ENCODE measurements at regions not wholly inside any gene's neighbourhood (a gene's known extent, or its start where the extent isn't known, plus 50 kb on each side); places are given as distances from the start of the nearest gene placed in this dataset.

DNA sequence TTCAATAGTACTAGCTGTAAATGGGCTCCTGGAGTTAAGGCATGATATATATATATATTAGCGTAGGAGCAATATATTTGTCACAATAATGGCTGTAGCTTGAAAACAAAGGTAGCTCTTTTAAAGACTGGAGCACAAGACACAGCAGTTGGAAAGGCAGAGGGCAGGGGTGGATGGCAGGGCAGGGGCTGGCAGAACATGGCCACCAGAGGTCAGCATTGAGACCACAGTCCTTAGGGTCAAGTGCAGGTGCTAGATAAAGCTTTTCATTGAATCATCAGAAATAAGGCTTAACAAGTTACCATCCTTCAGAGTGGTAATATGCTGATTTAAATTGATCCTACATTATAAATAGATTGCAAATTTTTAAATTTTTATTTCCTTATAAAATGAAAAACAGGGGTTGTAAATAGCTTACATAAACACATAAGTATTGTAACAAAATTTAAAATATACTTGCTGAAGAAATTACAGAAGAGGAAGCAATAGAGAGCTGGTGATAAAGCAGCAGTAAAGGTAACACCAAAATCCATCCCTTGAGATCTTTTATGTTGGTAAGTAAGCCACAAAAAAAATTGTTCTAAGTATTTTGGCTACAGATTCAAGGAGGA lies 161.2 kb upstream of the PIEZO2 start:
- H3K27me3 ChIP-seq (ENCODE audit: control insufficient read depth, insufficient read depth, low read length), result no peaks in the 10 kb centered on the region
- no peak overlapping the region for H3K9ac ChIP-seq (ENCODE audit: low read length)
- no peak overlapping the region for H3K27ac ChIP-seq (ENCODE audit: low read depth, low read length)
- H3K9me3 ChIP-seq (ENCODE audit: control insufficient read depth, insufficient read depth, low read depth, low read length), result no peaks in the 10 kb centered on the region
- H3K4me1 ChIP-seq (ENCODE audit: control insufficient read depth, insufficient read depth, low read length), result peaks cover 2% of the 10 kb centered on the region; the same call in 1 of the 2 replicates
- no peak overlapping the region for H3K4me3 ChIP-seq (ENCODE audit: low read depth, low read length)
- no peaks in the 10 kb centered on the region for H3K36me3 ChIP-seq (ENCODE audit: control insufficient read depth, insufficient read depth, low read length)

DNA sequence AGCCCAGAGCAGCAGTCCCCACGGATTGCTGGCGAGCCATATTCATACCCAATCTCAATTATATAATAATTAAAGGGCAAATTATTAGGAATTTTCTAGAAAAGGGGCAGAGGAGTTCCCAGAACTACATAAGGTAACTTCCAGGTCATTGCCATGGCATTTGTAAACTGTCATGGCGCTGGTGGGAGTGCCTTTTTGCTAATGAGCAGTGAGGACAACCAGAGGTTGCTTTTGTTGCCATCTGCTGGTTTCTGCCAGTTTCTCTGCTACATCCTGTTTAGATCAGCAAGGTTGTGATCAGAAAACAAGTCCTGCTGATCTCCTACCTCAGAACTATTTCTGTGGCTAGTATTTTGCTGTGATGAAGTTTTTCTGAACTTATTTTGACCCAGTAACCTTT lies 159.8 kb upstream of the PIEZO2 start:
- Histone ChIP-seq H3K9ac (ENCODE audit: low read length) (no peak overlapping the region), H3K36me3 (ENCODE audit: control insufficient read depth, insufficient read depth, low read length) (no peaks in the 10 kb centered on the region), H3K27me3 (ENCODE audit: control insufficient read depth, insufficient read depth, low read length) (no peaks in the 10 kb centered on the region), H3K9me3 (ENCODE audit: control insufficient read depth, insufficient read depth, low read depth, low read length) (no peaks in the 10 kb centered on the region), H3K27ac (ENCODE audit: low read depth, low read length) (no peak overlapping the region), H3K4me1 (ENCODE audit: control insufficient read depth, insufficient read depth, low read length) (peaks cover 9% of the 10 kb centered on the region; the same call in 1 of the 2 replicates), H3K4me3 (ENCODE audit: low read depth, low read length) (no peak overlapping the region)

- peaks cover 9% of the 10 kb centered on the region; the same call in 1 of the 2 replicates for H3K4me1 ChIP-seq (ENCODE audit: control insufficient read depth, insufficient read depth, low read length)
- H3K4me3 ChIP-seq (ENCODE audit: low read depth, low read length), result no peak overlapping the region
- H3K27me3 ChIP-seq (ENCODE audit: control insufficient read depth, insufficient read depth, low read length), result no peaks in the 10 kb centered on the region
- H3K27ac ChIP-seq (ENCODE audit: low read depth, low read length), result no peak overlapping the region
- no peaks in the 10 kb centered on the region for H3K9me3 ChIP-seq (ENCODE audit: control insufficient read depth, insufficient read depth, low read depth, low read length)
- no peak overlapping the region for H3K9ac ChIP-seq (ENCODE audit: low read length)
- no peaks in the 10 kb centered on the region for H3K36me3 ChIP-seq (ENCODE audit: control insufficient read depth, insufficient read depth, low read length)
These were observed 159.1 kb upstream of the PIEZO2 start for GRCh38 chr18:11308499-11308898.

DNA sequence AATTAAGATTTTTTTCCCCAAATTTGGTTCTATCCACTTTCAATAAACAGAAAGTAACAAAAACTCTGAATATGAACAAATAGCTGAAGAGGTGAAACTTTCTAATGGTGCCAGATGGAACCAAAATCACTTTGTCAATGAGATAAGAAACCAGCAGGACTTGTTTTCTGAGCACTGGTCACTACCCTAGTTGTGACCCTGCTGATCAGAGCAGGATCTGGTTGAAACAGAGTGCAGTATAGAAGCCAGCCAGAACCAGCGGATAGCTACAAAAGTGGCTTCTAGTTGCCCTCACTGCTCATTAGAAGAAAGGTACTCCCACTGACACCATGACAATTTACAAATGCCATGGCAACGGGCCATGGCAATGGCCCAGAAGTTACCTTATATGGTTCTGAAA lies 158.3 kb upstream of the PIEZO2 start:
- Histone ChIP-seq H3K27me3 (ENCODE audit: control insufficient read depth, insufficient read depth, low read length) (no peaks in the 10 kb centered on the region), H3K27ac (ENCODE audit: low read depth, low read length) (no peak overlapping the region), H3K9me3 (ENCODE audit: control insufficient read depth, insufficient read depth, low read depth, low read length) (no peaks in the 10 kb centered on the region), H3K4me1 (ENCODE audit: control insufficient read depth, insufficient read depth, low read length) (peaks cover 9% of the 10 kb centered on the region; the same call in 1 of the 2 replicates), H3K4me3 (ENCODE audit: low read depth, low read length) (no peak overlapping the region), H3K9ac (ENCODE audit: low read length) (no peak overlapping the region), H3K36me3 (ENCODE audit: control insufficient read depth, insufficient read depth, low read length) (no peaks in the 10 kb centered on the region)

DNA sequence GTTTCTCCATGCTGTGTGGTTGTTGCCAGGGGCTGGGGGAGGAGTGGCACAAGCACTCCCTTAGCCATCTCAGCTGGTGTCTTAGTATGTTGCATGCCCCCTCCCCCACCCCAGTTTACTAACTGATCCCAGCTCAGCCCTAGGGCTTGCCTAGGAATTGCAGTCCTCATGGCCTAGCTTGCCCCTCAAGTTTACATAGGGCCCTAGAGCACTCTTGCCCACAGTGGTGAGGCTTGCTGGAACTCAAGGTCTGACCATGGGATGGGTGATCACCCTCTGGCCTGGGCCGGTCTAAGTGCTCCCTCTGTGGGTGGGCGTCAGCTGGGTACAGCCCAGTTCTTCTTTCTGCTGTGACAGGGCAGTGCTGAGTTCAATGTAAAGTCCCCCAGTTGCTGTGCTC lies 156.1 kb upstream of the PIEZO2 start:
- no peaks in the 10 kb centered on the region for H3K27me3 ChIP-seq (ENCODE audit: control insufficient read depth, insufficient read depth, low read length)
- no peak overlapping the region for H3K27ac ChIP-seq (ENCODE audit: low read depth, low read length)
- no peak overlapping the region for H3K4me3 ChIP-seq (ENCODE audit: low read depth, low read length)
- H3K9me3 ChIP-seq (ENCODE audit: control insufficient read depth, insufficient read depth, low read depth, low read length), result peaks cover 5% of the 10 kb centered on the region
- no peak overlapping the region for H3K9ac ChIP-seq (ENCODE audit: low read length)
- H3K36me3 ChIP-seq (ENCODE audit: control insufficient read depth, insufficient read depth, low read length), result no peaks in the 10 kb centered on the region
- peaks cover 9% of the 10 kb centered on the region; the same call in 1 of the 2 replicates for H3K4me1 ChIP-seq (ENCODE audit: control insufficient read depth, insufficient read depth, low read length)

- H3K27me3 ChIP-seq (ENCODE audit: control insufficient read depth, insufficient read depth, low read length), result no peaks in the 10 kb centered on the region
- no peak overlapping the region for H3K4me3 ChIP-seq (ENCODE audit: low read depth, low read length)
- no peaks in the 10 kb centered on the region for H3K36me3 ChIP-seq (ENCODE audit: control insufficient read depth, insufficient read depth, low read length)
- peaks cover 5% of the 10 kb centered on the region for H3K9me3 ChIP-seq (ENCODE audit: control insufficient read depth, insufficient read depth, low read depth, low read length)
- no peak overlapping the region for H3K9ac ChIP-seq (ENCODE audit: low read length)
- H3K4me1 ChIP-seq (ENCODE audit: control insufficient read depth, insufficient read depth, low read length), result peaks cover 9% of the 10 kb centered on the region; the same call in 1 of the 2 replicates
- H3K27ac ChIP-seq (ENCODE audit: low read depth, low read length), result no peak overlapping the region
These were observed 155.6 kb upstream of the PIEZO2 start for GRCh38 chr18:11304928-11305327.

DNA sequence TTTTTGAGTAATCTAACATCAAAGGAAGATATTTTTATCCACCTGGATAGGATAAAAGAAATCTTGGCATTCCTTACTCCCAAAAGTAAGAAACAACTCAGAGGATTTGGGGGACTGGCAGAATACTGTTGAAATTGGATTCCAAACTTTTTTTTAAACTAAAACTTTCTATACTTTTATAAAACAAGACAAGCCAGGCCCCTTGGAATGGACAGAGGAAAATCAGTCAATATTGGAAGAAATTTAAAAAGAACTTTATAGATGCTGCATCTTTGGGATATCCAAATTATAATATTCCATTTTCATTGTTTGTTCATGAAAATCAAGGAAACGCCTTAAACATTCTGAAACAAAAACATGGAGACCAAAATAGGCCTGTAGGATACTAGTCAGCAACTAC lies 147.6 kb upstream of the PIEZO2 start:
- Histone ChIP-seq H3K4me3 (ENCODE audit: low read depth, low read length) (no peak overlapping the region), H3K4me1 (ENCODE audit: control insufficient read depth, insufficient read depth, low read length) (no peaks in the 10 kb centered on the region), H3K27ac (ENCODE audit: low read depth, low read length) (no peak overlapping the region), H3K9me3 (ENCODE audit: control insufficient read depth, insufficient read depth, low read depth, low read length) (peaks cover 5% of the 10 kb centered on the region), H3K36me3 (ENCODE audit: control insufficient read depth, insufficient read depth, low read length) (no peaks in the 10 kb centered on the region), H3K9ac (ENCODE audit: low read length) (no peak overlapping the region), H3K27me3 (ENCODE audit: control insufficient read depth, insufficient read depth, low read length) (no peaks in the 10 kb centered on the region)

DNA sequence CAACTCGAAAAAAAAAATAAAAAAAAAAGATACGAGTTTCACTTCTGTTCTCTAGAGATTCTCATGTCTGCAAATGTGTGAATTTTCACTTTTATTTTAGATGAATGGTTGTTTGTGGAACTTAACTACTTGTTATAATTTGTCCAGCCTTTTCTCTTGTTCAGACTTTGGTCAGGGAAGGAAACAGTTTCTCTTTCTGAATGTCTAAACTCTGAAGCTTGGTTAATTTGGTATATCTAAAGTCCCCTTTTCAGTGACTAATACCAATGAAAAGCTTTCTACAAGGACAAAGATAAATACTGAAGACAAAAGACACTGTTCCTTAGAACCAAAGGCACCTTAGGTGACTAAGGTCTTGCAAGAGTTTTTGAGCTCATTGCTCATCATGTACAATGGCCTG lies 144.4 kb upstream of the PIEZO2 start:
- H3K4me3 ChIP-seq (ENCODE audit: low read depth, low read length), result no peak overlapping the region
- no peaks in the 10 kb centered on the region for H3K27me3 ChIP-seq (ENCODE audit: control insufficient read depth, insufficient read depth, low read length)
- no peaks in the 10 kb centered on the region for H3K36me3 ChIP-seq (ENCODE audit: control insufficient read depth, insufficient read depth, low read length)
- no peaks in the 10 kb centered on the region for H3K9me3 ChIP-seq (ENCODE audit: control insufficient read depth, insufficient read depth, low read depth, low read length)
- no peak overlapping the region for H3K27ac ChIP-seq (ENCODE audit: low read depth, low read length)
- H3K9ac ChIP-seq (ENCODE audit: low read length), result no peak overlapping the region
- H3K4me1 ChIP-seq (ENCODE audit: control insufficient read depth, insufficient read depth, low read length), result peaks cover 9% of the 10 kb centered on the region; the same call in 1 of the 2 replicates

DNA sequence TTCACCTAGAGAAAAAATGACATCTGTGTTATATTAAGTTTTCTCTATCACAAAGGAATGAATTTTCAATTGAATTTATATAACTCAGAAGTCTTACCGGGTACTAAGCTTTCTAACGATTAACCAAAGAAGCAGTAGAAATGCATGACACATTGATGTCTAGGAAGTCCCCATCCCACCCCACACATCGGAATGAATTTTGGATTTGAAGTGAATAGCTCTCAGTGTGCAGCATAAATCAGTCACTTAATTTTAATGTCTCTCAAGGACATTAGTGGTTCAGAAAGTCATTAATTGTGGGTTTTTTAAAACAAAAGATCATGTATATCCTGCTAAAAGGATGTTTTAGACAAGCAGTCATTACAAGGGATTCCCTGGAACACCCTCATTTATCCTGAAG lies 141.4 kb upstream of the PIEZO2 start:
- no peak overlapping the region for H3K4me3 ChIP-seq (ENCODE audit: low read depth, low read length)
- no peak overlapping the region for H3K9ac ChIP-seq (ENCODE audit: low read length)
- H3K27me3 ChIP-seq (ENCODE audit: control insufficient read depth, insufficient read depth, low read length), result no peaks in the 10 kb centered on the region

GRCh38 chr18:11289248-11289647 lies 139.9 kb upstream of the PIEZO2 start:
- Histone ChIP-seq H3K9ac (ENCODE audit: low read length) (no peak overlapping the region), H3K27ac (ENCODE audit: low read depth, low read length) (no peak overlapping the region), H3K9me3 (ENCODE audit: control insufficient read depth, insufficient read depth, low read depth, low read length) (no peaks in the 10 kb centered on the region), H3K4me1 (ENCODE audit: control insufficient read depth, insufficient read depth, low read length) (peaks cover 9% of the 10 kb centered on the region; the same call in 1 of the 2 replicates), H3K4me3 (ENCODE audit: low read depth, low read length) (no peak overlapping the region), H3K27me3 (ENCODE audit: control insufficient read depth, insufficient read depth, low read length) (no peaks in the 10 kb centered on the region), H3K36me3 (ENCODE audit: control insufficient read depth, insufficient read depth, low read length) (no peaks in the 10 kb centered on the region)

More for the DNA sequence above, 141.4 kb upstream of the PIEZO2 start:
- Histone ChIP-seq H3K36me3 (ENCODE audit: control insufficient read depth, insufficient read depth, low read length) (no peaks in the 10 kb centered on the region), H3K9me3 (ENCODE audit: control insufficient read depth, insufficient read depth, low read depth, low read length) (no peaks in the 10 kb centered on the region), H3K27ac (ENCODE audit: low read depth, low read length) (no peak overlapping the region), H3K4me1 (ENCODE audit: control insufficient read depth, insufficient read depth, low read length) (peaks cover 9% of the 10 kb centered on the region; the same call in 1 of the 2 replicates)

DNA sequence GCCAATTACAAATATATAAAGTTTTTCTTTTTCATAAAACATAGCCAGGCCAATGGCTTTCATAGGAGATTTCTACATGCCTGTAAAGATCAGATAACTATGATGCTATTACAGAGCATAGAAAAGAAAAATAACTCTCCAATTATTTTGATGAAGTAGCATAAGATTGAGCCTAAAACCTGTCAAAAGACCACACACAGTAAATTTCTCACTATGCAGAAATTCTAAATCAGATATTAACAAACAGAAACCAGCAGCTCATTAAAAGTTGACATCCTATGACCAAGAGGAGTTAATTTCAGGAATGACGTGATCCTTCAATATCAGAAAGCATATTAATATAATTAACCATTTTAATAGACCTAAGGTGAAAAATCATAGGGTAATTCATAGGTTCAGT lies 139.0 kb upstream of the PIEZO2 start:
- no peak overlapping the region for H3K27ac ChIP-seq (ENCODE audit: low read depth, low read length)
- H3K9ac ChIP-seq (ENCODE audit: low read length), result no peak overlapping the region
- H3K4me1 ChIP-seq (ENCODE audit: control insufficient read depth, insufficient read depth, low read length), result peaks cover 9% of the 10 kb centered on the region; the same call in 1 of the 2 replicates
- H3K36me3 ChIP-seq (ENCODE audit: control insufficient read depth, insufficient read depth, low read length), result no peaks in the 10 kb centered on the region
- no peaks in the 10 kb centered on the region for H3K9me3 ChIP-seq (ENCODE audit: control insufficient read depth, insufficient read depth, low read depth, low read length)
- H3K27me3 ChIP-seq (ENCODE audit: control insufficient read depth, insufficient read depth, low read length), result no peaks in the 10 kb centered on the region
- no peak overlapping the region for H3K4me3 ChIP-seq (ENCODE audit: low read depth, low read length)
